ENCODE measurements at regions not wholly inside any gene's neighbourhood (a gene's known extent, or its start where the extent isn't known, plus 50 kb on each side); places are given as distances from the start of the nearest gene placed in this dataset.

DNA sequence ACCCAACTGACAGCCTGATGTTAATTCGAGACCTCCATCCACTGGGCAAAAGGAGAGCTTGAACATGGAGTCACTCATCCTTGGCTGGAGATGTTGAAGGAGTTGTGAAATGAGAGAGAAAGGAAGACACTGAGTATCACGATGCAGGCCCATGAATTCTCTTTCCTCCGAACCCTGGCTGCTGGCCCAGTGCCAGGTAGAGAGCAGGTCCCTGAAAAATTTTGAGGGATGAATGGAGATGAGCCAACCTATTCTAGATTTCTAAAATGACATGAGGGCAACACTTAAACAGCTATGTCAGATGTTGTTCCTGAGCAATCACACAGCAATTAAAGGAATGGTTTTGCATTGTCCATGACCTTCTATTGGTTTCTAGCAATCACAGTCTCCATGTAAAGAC, 355.1 kb upstream of the ZMIZ1 start:
- CTCF ChIA-PET: no interaction called here
- POLR2A ChIA-PET (ENCODE audit: low non-redundant PET): no interaction called here
- no peak overlapping the region for H3K4me3 ChIP-seq (ENCODE audit: low read depth, low read length, poor library complexity, severe bottlenecking)
- H3K27ac ChIP-seq (ENCODE audit: low read depth, low read length, poor library complexity, severe bottlenecking): no peak overlapping the region
- H3K9me3 ChIP-seq (ENCODE audit: low read depth, low read length, poor library complexity, severe bottlenecking): no peaks in the 10 kb centered on the region
- no peak for TF ChIP-seq EZH2 (IDR thresholded peaks at IDR 0.05; ENCODE audit: borderline replicate concordance, low read depth, low read length, poor library complexity, severe bottlenecking)
- TF ChIP-seq, protein P1, sequence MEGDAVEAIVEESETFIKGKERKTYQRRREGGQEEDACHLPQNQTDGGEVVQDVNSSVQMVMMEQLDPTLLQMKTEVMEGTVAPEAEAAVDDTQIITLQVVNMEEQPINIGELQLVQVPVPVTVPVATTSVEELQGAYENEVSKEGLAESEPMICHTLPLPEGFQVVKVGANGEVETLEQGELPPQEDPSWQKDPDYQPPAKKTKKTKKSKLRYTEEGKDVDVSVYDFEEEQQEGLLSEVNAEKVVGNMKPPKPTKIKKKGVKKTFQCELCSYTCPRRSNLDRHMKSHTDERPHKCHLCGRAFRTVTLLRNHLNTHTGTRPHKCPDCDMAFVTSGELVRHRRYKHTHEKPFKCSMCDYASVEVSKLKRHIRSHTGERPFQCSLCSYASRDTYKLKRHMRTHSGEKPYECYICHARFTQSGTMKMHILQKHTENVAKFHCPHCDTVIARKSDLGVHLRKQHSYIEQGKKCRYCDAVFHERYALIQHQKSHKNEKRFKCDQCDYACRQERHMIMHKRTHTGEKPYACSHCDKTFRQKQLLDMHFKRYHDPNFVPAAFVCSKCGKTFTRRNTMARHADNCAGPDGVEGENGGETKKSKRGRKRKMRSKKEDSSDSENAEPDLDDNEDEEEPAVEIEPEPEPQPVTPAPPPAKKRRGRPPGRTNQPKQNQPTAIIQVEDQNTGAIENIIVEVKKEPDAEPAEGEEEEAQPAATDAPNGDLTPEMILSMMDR (conservative IDR thresholded peaks at IDR 0.05; ENCODE audit: low read depth, low read length): no peak
- H3K4me1 ChIP-seq (ENCODE audit: insufficient read depth, low read length, poor library complexity, severe bottlenecking): no peaks in the 10 kb centered on the region
- DNase-seq (ENCODE audit: low spot score): no peak
- H3K36me3 ChIP-seq (ENCODE audit: insufficient read depth, low read length, poor library complexity, severe bottlenecking): no peaks in the 10 kb centered on the region
- no TSS peak for BruUV-seq (replicated peaks)
- intact Hi-C loops (cut with micrococcal nuclease; ENCODE audit: unreplicated experiment): no loop called here
- no peaks in the 10 kb centered on the region for H3K27me3 ChIP-seq (replicated peaks; ENCODE audit: insufficient read depth, low read depth, low read length, poor library complexity)

DNA sequence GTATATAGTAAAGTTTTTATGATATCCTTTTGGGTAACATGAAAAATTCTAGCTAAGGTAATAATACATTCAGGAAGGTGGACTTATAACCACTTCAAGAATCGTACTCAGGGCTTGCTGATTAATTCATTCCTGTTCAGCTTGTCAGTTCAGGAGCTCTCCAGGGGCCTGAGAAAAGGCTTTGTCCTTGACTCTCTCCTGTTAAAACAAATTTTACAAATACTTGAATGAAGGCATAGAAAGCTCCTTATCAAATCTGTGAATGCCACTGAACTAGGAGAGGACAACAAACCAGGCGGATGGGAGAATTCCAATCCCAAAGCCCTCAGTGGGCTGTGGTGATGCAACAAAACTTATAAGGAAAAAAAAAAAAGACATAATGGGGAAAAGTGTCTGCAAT, 354.5 kb upstream of the ZMIZ1 start:
- intact Hi-C loops (cut with micrococcal nuclease; ENCODE audit: unreplicated experiment): no loop called here
- POLR2A ChIA-PET (ENCODE audit: low non-redundant PET): no interaction called here
- H3K36me3 ChIP-seq (ENCODE audit: insufficient read depth, low read length, poor library complexity, severe bottlenecking): no peaks in the 10 kb centered on the region
- no peak overlapping the region for H3K27ac ChIP-seq (ENCODE audit: low read depth, low read length, poor library complexity, severe bottlenecking)
- H3K4me3 ChIP-seq (ENCODE audit: low read depth, low read length, poor library complexity, severe bottlenecking): no peak overlapping the region
- TF ChIP-seq EZH2 (IDR thresholded peaks at IDR 0.05; ENCODE audit: borderline replicate concordance, low read depth, low read length, poor library complexity, severe bottlenecking): no peak
- TF ChIP-seq, protein P1 (conservative IDR thresholded peaks at IDR 0.05; ENCODE audit: low read depth, low read length): no peak
- H3K4me1 ChIP-seq (ENCODE audit: insufficient read depth, low read length, poor library complexity, severe bottlenecking): no peaks in the 10 kb centered on the region
- no TSS peak for BruUV-seq (replicated peaks)
- H3K9me3 ChIP-seq (ENCODE audit: low read depth, low read length, poor library complexity, severe bottlenecking): no peaks in the 10 kb centered on the region
- DNase-seq (ENCODE audit: low spot score): no peak
- CTCF ChIA-PET: no interaction called here
- no peaks in the 10 kb centered on the region for H3K27me3 ChIP-seq (replicated peaks; ENCODE audit: insufficient read depth, low read depth, low read length, poor library complexity)

DNA sequence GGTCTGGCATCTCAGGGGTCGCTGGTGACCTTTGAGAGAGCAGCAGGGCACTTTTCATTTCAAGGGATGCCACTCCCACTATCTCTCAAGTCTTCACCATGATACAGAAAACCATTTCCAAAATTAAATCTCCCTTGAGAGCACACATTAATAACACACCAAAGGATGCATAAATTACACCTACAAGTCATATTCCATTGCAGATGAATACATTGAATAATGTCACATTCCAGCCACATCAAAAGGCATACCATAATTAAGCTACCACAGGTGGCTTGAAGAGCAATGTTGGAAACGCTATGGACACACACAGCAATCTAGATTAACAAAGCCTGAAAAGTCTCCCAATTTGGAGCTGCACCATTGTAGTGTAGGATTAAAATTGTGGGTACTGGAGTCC, 353.3 kb upstream of the ZMIZ1 start:
- BruUV-seq (replicated peaks): no TSS peak
- Histone ChIP-seq H3K27me3 (replicated peaks; ENCODE audit: insufficient read depth, low read depth, low read length, poor library complexity) (no peaks in the 10 kb centered on the region), H3K4me3 (ENCODE audit: low read depth, low read length, poor library complexity, severe bottlenecking) (no peak overlapping the region), H3K9me3 (ENCODE audit: low read depth, low read length, poor library complexity, severe bottlenecking) (no peaks in the 10 kb centered on the region), H3K36me3 (ENCODE audit: insufficient read depth, low read length, poor library complexity, severe bottlenecking) (no peaks in the 10 kb centered on the region), H3K27ac (ENCODE audit: low read depth, low read length, poor library complexity, severe bottlenecking) (no peak overlapping the region), H3K4me1 (ENCODE audit: insufficient read depth, low read length, poor library complexity, severe bottlenecking) (no peaks in the 10 kb centered on the region)
- no peak for TF ChIP-seq EZH2 (IDR thresholded peaks at IDR 0.05; ENCODE audit: borderline replicate concordance, low read depth, low read length, poor library complexity, severe bottlenecking)
- TF ChIP-seq, protein P1 (conservative IDR thresholded peaks at IDR 0.05; ENCODE audit: low read depth, low read length): no peak
- POLR2A ChIA-PET (ENCODE audit: low non-redundant PET): no interaction called here
- no peak for DNase-seq (ENCODE audit: low spot score)
- intact Hi-C loops (cut with micrococcal nuclease; ENCODE audit: unreplicated experiment): no loop called here
- CTCF ChIA-PET: no interaction called here
